WTC11 (cell line): ENCODE measurements at regions not wholly inside any gene's neighbourhood (a gene's known extent, or its start where the extent isn't known, plus 50 kb on each side); places are given as distances from the start of the nearest gene placed in this dataset.

Experiments
- CREB1 ChIP-seq: sonication (generic); formaldehyde crosslinking; IDR thresholded peaks from 2 replicates; pipeline ENCODE4 v1.8.0; 2023; ENCODE audit warnings: mild to moderate bottlenecking, missing genetic modification reagents
- ESRRA ChIP-seq: sonication (generic); formaldehyde crosslinking; IDR thresholded peaks from 2 replicates; pipeline ENCODE4 v1.8.1; 2022; ENCODE audit warnings: mild to moderate bottlenecking, missing genetic modification reagents, borderline replicate concordance
- FOXJ3 ChIP-seq: sonication (generic); formaldehyde crosslinking; IDR thresholded peaks from 2 replicates; pipeline ENCODE4 v1.9.0; 2021; ENCODE audit warnings: missing genetic modification reagents, mild to moderate bottlenecking, borderline replicate concordance
- FOXP1 ChIP-seq: sonication (generic); formaldehyde crosslinking; IDR thresholded peaks from 2 replicates; pipeline ENCODE4 v1.8.0; 2022; ENCODE audit warnings: missing genetic modification reagents, mild to moderate bottlenecking, moderate library complexity, borderline replicate concordance
- HMGA2 ChIP-seq: fragments of 250-450 bp; sonication (Bioruptor Pico); IDR thresholded peaks from 2 replicates; pipeline ENCODE4 v1.4.0; 2021; ENCODE audit warnings: mild to moderate bottlenecking, moderate library complexity
- JUN ChIP-seq: sonication (generic); formaldehyde crosslinking; IDR thresholded peaks from 2 replicates; pipeline ENCODE4 v1.8.0; 2023; ENCODE audit warnings: mild to moderate bottlenecking, missing genetic modification reagents
- RELA ChIP-seq: sonication (generic); formaldehyde crosslinking; IDR thresholded peaks from 2 replicates; pipeline ENCODE4 v1.8.1; 2022; ENCODE audit warnings: missing genetic modification reagents, mild to moderate bottlenecking, borderline replicate concordance
- ZNF416 ChIP-seq: fragments of 250-450 bp; sonication (Bioruptor Pico); IDR thresholded peaks from 2 replicates; pipeline ENCODE4 v1.9.0; 2021; ENCODE audit warnings: mild to moderate bottlenecking, inconsistent platforms
- TF ChIP-seq, protein P1 (sequence below): sonication (generic); formaldehyde crosslinking; conservative IDR thresholded peaks from 2 replicates; pipeline ENCODE4 v1.8.1; 2023; ENCODE audit warnings: mild to moderate bottlenecking, low read depth, missing genetic modification reagents, moderate library complexity
- TF ChIP-seq, protein P2 (sequence below): fragments of 200-600 bp; IDR thresholded peaks from 2 replicates; pipeline ENCODE4 v1.8.0; 2022; ENCODE audit warnings: antibody characterized with exemption
- TF ChIP-seq, protein P3 (sequence below): sonication (generic); formaldehyde crosslinking; IDR thresholded peaks from 2 replicates; pipeline ENCODE4 v1.8.1; 2022; ENCODE audit warnings: mild to moderate bottlenecking, moderate library complexity, missing genetic modification reagents

DNA sequence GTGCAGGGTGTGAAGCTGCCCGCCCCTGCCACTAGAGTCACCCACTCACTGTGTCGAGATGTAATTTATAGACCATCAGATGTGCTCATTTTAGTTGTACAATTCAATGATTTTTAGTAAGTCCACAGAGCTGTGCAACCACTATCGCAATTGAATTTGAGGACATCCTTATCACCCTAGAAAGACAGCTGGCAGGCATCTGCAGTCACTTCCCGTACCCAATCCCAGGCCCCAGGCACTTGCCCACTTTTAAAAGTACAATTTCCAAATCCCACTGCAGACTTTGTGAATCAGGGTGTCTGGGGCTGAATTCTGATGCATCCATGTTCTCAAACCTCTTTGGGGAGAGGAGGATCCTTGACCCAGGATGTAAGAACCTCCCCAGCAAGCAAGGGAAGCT lies 521.3 kb upstream of the SALL3 start:
- TF ChIP-seq, protein P1, sequence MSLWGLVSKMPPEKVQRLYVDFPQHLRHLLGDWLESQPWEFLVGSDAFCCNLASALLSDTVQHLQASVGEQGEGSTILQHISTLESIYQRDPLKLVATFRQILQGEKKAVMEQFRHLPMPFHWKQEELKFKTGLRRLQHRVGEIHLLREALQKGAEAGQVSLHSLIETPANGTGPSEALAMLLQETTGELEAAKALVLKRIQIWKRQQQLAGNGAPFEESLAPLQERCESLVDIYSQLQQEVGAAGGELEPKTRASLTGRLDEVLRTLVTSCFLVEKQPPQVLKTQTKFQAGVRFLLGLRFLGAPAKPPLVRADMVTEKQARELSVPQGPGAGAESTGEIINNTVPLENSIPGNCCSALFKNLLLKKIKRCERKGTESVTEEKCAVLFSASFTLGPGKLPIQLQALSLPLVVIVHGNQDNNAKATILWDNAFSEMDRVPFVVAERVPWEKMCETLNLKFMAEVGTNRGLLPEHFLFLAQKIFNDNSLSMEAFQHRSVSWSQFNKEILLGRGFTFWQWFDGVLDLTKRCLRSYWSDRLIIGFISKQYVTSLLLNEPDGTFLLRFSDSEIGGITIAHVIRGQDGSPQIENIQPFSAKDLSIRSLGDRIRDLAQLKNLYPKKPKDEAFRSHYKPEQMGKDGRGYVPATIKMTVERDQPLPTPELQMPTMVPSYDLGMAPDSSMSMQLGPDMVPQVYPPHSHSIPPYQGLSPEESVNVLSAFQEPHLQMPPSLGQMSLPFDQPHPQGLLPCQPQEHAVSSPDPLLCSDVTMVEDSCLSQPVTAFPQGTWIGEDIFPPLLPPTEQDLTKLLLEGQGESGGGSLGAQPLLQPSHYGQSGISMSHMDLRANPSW (CRISPR knock-in tag), result no peak
- TF ChIP-seq ZNF416 (CRISPR knock-in tag), result no peak
- no peak for TF ChIP-seq ESRRA
- TF ChIP-seq, protein P2, sequence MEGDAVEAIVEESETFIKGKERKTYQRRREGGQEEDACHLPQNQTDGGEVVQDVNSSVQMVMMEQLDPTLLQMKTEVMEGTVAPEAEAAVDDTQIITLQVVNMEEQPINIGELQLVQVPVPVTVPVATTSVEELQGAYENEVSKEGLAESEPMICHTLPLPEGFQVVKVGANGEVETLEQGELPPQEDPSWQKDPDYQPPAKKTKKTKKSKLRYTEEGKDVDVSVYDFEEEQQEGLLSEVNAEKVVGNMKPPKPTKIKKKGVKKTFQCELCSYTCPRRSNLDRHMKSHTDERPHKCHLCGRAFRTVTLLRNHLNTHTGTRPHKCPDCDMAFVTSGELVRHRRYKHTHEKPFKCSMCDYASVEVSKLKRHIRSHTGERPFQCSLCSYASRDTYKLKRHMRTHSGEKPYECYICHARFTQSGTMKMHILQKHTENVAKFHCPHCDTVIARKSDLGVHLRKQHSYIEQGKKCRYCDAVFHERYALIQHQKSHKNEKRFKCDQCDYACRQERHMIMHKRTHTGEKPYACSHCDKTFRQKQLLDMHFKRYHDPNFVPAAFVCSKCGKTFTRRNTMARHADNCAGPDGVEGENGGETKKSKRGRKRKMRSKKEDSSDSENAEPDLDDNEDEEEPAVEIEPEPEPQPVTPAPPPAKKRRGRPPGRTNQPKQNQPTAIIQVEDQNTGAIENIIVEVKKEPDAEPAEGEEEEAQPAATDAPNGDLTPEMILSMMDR, result no peak
- no peak for TF ChIP-seq FOXP1
- no peak for TF ChIP-seq JUN (CRISPR knock-in tag)
- TF ChIP-seq, protein P3, sequence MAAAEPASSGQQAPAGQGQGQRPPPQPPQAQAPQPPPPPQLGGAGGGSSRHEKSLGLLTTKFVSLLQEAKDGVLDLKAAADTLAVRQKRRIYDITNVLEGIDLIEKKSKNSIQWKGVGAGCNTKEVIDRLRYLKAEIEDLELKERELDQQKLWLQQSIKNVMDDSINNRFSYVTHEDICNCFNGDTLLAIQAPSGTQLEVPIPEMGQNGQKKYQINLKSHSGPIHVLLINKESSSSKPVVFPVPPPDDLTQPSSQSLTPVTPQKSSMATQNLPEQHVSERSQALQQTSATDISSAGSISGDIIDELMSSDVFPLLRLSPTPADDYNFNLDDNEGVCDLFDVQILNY (CRISPR knock-in tag), result no peak
- TF ChIP-seq CREB1 (CRISPR knock-in tag), result no peak
- no peak for TF ChIP-seq RELA (CRISPR knock-in tag)
- no peak for TF ChIP-seq HMGA2 (CRISPR knock-in tag)
- no peak for TF ChIP-seq FOXJ3 (CRISPR knock-in tag)
